NB4 (cell line): ENCODE measurements at regions not wholly inside any gene's neighbourhood (a gene's known extent, or its start where the extent isn't known, plus 50 kb on each side); places are given as distances from the start of the nearest gene placed in this dataset.

Source experiments
- DNase-seq: peaks from one replicate; pipeline ENCODE4 v3.0.0; 2010; ENCODE audit warnings: low read depth
- H3K4me3 ChIP-seq: one replicate; pipeline ENCODE4 v1.5.1; 2011; ENCODE audit warnings: mild to moderate bottlenecking, low read depth, low read length, moderate library complexity
- MAX ChIP-seq: IDR thresholded peaks from 2 replicates; pipeline ENCODE4 v1.6.1; 2011; ENCODE audit warnings: low read depth, low read length
- MYC ChIP-seq: IDR thresholded peaks from 2 replicates; pipeline ENCODE4 v1.6.1; 2011; ENCODE audit warnings: low read depth, low read length
- POLR2A ChIP-seq: IDR thresholded peaks from 2 replicates; pipeline ENCODE4 v1.6.1; 2011; ENCODE audit warnings: mild to moderate bottlenecking; ENCODE audit not compliant: insufficient read length; ENCODE audit errors: extremely low read depth
- TF ChIP-seq, protein P1 (sequence below): IDR thresholded peaks from one replicate; pipeline ENCODE4 v1.5.1; 2012; ENCODE audit warnings: low read depth, low read length

DNA sequence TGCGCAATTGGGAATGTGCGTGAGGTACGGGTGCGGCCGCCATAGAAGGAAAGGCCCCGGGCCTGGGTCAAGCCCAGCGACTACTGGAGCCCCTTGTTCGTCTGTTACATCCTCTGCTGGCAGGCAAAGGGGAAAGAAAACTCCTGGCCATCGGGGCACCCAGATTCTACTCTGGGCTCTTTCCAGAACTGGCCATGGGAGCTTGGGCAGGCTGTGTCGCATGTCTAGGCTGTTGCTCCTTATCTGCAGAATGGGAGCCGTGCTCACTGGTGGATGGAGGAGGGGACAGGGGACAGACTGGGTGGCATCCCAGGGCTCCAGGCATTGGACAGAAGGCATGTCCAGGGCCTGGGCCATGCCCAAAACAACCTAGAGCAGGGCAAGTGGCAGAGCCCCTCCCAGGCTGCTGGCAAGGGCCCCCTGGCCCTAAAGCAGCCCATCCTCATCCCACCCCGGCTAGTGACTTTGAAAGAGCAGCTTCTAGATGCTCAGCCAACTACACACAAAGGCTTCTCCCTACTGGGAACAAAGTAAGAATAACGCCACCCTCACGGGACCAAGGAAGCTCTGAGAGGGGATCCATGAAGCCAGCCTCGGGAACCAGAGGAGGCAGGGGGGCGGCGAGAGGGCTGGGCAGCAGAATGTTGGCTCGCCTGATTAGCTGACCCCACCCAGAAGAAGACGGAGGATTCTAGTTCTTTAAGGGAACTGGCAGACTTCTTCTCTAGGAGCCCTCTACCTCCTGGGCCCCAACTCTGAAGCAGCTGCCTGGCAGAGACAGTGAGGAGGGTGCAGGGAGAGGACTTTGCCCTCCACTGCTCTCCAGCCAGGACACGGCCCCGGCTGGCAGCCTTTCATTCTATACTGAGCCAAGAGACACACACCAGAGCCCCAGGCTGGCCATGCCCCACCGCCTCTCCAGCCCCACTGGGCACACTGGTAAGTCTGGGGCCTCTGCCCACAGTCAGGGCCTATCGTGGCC lies 96.8 kb downstream of the SINHCAF start:
- no peak overlapping the region for H3K4me3 ChIP-seq
- DNase-seq: no peak
- TF ChIP-seq, protein P1, sequence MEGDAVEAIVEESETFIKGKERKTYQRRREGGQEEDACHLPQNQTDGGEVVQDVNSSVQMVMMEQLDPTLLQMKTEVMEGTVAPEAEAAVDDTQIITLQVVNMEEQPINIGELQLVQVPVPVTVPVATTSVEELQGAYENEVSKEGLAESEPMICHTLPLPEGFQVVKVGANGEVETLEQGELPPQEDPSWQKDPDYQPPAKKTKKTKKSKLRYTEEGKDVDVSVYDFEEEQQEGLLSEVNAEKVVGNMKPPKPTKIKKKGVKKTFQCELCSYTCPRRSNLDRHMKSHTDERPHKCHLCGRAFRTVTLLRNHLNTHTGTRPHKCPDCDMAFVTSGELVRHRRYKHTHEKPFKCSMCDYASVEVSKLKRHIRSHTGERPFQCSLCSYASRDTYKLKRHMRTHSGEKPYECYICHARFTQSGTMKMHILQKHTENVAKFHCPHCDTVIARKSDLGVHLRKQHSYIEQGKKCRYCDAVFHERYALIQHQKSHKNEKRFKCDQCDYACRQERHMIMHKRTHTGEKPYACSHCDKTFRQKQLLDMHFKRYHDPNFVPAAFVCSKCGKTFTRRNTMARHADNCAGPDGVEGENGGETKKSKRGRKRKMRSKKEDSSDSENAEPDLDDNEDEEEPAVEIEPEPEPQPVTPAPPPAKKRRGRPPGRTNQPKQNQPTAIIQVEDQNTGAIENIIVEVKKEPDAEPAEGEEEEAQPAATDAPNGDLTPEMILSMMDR: no peak
- TF ChIP-seq MYC: no peak
- no peak for TF ChIP-seq MAX
- no peak for TF ChIP-seq POLR2A

DNA sequence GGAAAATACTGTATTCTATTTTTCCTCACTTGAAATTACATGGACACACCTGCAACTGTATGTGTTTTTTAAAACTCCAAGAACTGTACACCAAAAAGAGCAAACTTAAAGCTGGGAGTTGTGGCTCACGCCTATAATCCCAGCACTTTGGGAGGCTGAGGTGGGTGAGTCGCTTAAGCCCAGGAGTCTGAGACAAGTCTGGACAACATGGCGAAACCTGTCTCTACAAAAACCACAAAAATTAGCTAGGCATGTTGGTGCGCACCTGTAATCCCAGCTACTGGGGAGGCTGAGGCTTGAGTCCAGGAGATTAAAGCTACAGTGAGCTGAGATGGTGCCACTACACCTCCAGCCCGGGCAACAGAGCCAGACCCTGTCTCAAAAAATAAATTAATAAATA lies 95.9 kb downstream of the SINHCAF start:
- no peak for TF ChIP-seq POLR2A
- TF ChIP-seq, protein P1: no peak
- no peak for TF ChIP-seq MAX
- no peak for TF ChIP-seq MYC
- no peak for DNase-seq
- no peak overlapping the region for H3K4me3 ChIP-seq
